ENCODE measurements at regions not wholly inside any gene's neighbourhood (a gene's known extent, or its start where the extent isn't known, plus 50 kb on each side); places are given as distances from the start of the nearest gene placed in this dataset.

- no peak for DNase-seq (ENCODE audit: low read depth)
- no peak for TF ChIP-seq CTCF (IDR thresholded peaks at IDR 0.05; ENCODE audit: low read depth, low read length, missing control alignments)
These were observed 142.9 kb upstream of the WNT4 start for GRCh38 chr1:22285549-22286396.

DNA sequence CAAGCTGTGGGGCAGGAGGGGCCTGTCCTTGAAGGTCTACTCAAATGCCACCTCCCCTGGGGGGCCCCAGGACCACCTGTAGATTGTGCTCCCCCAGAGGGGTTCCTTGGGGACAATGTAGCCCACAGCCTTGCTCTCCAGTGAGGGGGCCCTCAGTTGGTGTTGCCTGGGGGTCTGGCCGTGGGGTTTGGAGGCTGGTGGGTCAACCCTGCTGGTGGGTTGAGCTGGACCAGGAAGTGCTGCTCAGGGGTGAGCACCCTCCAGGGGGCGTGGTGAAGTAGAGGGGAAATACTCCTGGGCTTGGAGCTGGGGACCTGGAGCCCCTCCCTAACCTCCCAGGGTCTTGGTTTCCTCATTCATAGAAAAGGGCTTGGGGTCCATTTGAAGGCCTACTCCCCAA, 143.6 kb upstream of the WNT4 start:
- DNase-seq (ENCODE audit: low read depth): no peak
- TF ChIP-seq CTCF (IDR thresholded peaks at IDR 0.05; ENCODE audit: low read depth, low read length, missing control alignments): no peak
- H3K4me3 ChIP-seq (ENCODE audit: low read depth, low read length): no peak overlapping the region

More at GRCh38 chr1:22285549-22286396, 142.9 kb upstream of the WNT4 start:
- no peak overlapping the region for H3K4me3 ChIP-seq (ENCODE audit: low read depth, low read length)

DNA sequence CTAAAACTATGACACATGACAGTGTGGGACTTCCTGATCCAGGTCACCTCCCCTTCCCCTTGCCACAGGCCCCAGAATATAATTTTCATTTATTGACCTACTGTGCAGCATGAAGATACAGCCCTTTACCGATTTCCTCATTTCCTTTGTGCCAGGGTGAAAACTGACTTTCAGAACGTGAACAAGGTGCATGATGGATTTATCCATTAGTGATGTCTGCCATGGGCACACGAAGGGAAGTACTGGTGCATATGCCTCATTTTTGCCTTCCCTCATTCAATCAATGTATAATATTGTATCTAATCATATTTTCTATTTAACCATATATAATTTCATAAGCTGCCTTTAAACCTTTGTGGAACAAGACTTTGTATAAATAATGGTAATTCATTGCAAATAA, 144.4 kb upstream of the WNT4 start:
- no peak for DNase-seq (ENCODE audit: low read depth)
- no peak overlapping the region for H3K4me3 ChIP-seq (ENCODE audit: low read depth, low read length)
- TF ChIP-seq CTCF (IDR thresholded peaks at IDR 0.05; ENCODE audit: low read depth, low read length, missing control alignments): no peak

DNA sequence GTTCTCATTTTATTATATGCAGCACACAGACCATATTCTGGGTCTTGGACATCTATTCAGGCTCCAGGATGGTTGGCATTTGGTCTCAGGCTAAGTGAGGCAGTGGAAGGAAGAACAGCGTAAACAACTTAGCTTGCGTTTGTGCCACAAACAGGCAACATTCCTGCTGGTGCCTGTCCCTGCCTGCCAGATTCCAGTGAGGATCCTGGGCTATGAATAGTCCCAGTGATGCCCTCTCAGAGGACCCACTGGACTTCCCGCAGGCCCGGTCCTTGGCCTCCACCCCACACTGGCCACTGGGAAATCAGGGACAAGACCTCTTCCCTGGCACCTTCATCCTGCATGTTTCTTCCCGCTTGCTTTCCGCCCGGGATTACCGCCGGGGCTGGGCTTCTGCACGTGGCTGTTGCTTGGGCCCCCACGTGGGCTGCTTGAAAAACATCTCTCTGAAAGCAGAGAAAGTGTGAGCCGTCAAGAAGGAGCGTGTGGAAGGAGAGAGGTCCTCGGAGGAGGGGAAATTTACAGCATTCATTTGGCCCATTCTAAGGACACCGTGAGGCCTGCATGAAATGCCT, 145.1 kb upstream of the WNT4 start:
- no peak for TF ChIP-seq CTCF (IDR thresholded peaks at IDR 0.05; ENCODE audit: low read depth, low read length, missing control alignments)
- no peak overlapping the region for H3K4me3 ChIP-seq (ENCODE audit: low read depth, low read length)
- no peak for DNase-seq (ENCODE audit: low read depth)

DNA sequence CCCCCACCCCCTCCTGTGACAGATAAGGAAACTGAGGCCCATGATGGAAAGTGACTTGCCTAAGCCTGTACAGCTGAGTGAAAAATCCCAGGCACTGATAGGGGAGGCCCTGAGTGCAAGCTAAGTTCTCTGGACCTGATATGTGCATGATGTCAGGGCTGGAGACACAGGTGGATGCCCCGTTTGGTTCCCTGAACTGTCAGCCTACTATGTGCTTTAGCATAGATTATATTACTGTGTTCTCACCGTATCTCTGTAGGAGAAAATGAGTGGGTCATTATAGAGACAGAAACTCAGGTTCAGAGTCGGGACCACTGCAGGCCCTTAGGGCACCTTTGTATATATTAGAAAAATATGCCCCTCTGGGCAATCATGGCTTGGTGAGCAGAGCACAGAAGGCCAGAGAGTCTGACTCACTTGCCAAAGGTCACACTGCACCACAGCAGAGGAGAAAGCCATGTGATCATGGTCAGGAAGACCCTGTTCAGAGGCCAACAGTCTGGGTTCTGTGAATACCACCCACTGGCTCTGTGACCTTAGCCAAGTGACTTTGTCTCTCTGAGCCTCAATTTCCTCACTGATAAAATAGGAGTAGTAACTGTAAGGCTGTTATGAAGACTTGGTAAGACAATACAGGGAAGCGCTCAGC, 145.8 kb upstream of the WNT4 start:
- H3K4me3 ChIP-seq (ENCODE audit: low read depth, low read length): no peak overlapping the region
- no peak for DNase-seq (ENCODE audit: low read depth)
- no peak for TF ChIP-seq CTCF (IDR thresholded peaks at IDR 0.05; ENCODE audit: low read depth, low read length, missing control alignments)

DNA sequence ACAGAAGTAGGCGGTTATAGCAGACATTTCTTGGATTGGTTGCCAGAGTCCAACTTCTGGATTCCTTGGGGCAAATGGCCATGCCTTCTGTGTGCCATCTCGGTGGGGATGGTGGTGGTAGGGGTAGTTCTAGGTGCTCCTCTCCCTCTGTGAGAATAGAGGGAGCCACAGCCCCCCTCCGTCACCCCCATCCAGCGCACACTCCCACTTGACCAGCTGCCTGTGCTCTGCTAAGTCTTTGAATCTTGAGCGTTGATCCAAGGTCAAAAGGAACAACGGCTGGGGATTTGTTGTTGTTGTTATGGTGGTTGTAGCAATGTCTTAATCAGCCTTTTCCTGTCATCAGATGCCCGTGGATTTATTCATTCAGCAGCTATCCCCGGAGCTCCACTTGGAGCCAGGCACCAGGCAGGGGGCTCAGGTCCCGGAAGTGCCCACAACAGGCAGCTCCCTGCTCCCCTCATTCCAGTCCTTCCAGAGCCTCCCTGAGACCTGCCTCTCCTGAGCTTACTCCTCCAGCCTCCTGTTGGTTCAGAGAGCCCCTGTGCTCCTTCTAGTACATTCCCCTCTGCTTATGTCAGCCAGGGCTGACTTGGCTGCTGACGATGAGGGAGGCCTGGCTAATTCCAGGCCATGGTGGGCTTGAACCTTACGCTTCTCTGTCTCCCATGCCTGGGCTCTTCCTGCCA, 146.6 kb upstream of the WNT4 start:
- H3K4me3 ChIP-seq (ENCODE audit: low read depth, low read length): no peak overlapping the region
- DNase-seq (ENCODE audit: low read depth): no peak
- TF ChIP-seq CTCF (IDR thresholded peaks at IDR 0.05; ENCODE audit: low read depth, low read length, missing control alignments): no peak
